ENCODE measurements at regions not wholly inside any gene's neighbourhood (a gene's known extent, or its start where the extent isn't known, plus 50 kb on each side); places are given as distances from the start of the nearest gene placed in this dataset.
"Not testable (repeated sequence)": the region's sequence is repeated elsewhere in the genome, so short reads cannot be mapped to it uniquely, and the experiment has no call there.

- not testable (repeated sequence) for TF ChIP-seq CTCF (IDR thresholded peaks at IDR 0.05 in 4 of 5, conservative IDR thresholded peaks at IDR 0.05 in 1 of 5); POLR2A (IDR thresholded peaks at IDR 0.05)
Observed at GRCh38 chr7:65132256-65132655, 125.8 kb upstream of the ERV3-1 start.

Measured in gastrocnemius medialis (tissue), 4 donors.